Astrocyte (in vitro differentiated cells and primary cell): ENCODE measurements at regions not wholly inside any gene's neighbourhood (a gene's known extent, or its start where the extent isn't known, plus 50 kb on each side); places are given as distances from the start of the nearest gene placed in this dataset.

Source experiments
- DNase-seq: peaks from one replicate; pipeline ENCODE4 v3.0.0-alpha.2; 2010; ENCODE audit warnings: low read depth
- FAIRE-seq: peaks from 2 replicates; lab custom pipeline; 2011; peaks lifted over from hg19 to GRCh38; lab: Jason Lieb, UNC
- H2AFZ ChIP-seq: 2 replicates; pipeline ENCODE4 v1.6.0; 2012; ENCODE audit warnings: low read depth, low read length, inconsistent platforms
- H3K27ac ChIP-seq: 2 replicates; pipeline ENCODE4 v1.5.1; 2011; ENCODE audit warnings: low read depth, low read length, inconsistent platforms
- H3K27me3 ChIP-seq: 2 replicates; pipeline ENCODE4 v1.6.0; 2011; ENCODE audit warnings: low read length, inconsistent platforms; ENCODE audit not compliant: insufficient read depth
- H3K36me3 ChIP-seq: 2 replicates; pipeline ENCODE4 v1.5.1; 2011; ENCODE audit warnings: low read length, inconsistent platforms; ENCODE audit not compliant: insufficient read depth
- H3K4me1 ChIP-seq: 2 replicates; pipeline ENCODE4 v1.5.1; 2011; ENCODE audit warnings: low read length, inconsistent platforms; ENCODE audit not compliant: insufficient read depth
- H3K4me2 ChIP-seq: 2 replicates; pipeline ENCODE4 v1.6.0; 2012; ENCODE audit warnings: low read length, inconsistent platforms
- H3K4me3 ChIP-seq: 2 replicates; pipeline ENCODE4 v1.5.1; 2011; ENCODE audit warnings: low read depth, mild to moderate bottlenecking, low read length, inconsistent platforms; ENCODE audit not compliant: insufficient read depth
- H3K79me2 ChIP-seq: 2 replicates; pipeline ENCODE4 v1.6.0; 2012; ENCODE audit warnings: mild to moderate bottlenecking, low read length, inconsistent platforms; ENCODE audit not compliant: insufficient read depth
- H3K9ac ChIP-seq: 2 replicates; pipeline ENCODE4 v1.6.0; 2012; ENCODE audit warnings: mild to moderate bottlenecking, low read length, inconsistent platforms
- H3K9me3 ChIP-seq: 2 replicates; pipeline ENCODE4 v1.5.1; 2012; ENCODE audit warnings: low read depth, mild to moderate bottlenecking, low read length, inconsistent platforms; ENCODE audit not compliant: insufficient read depth
- H4K20me1 ChIP-seq: 2 replicates; pipeline ENCODE4 v1.6.0; 2012; ENCODE audit warnings: low read length, inconsistent platforms; ENCODE audit not compliant: insufficient read depth
- H3K27ac Mint-ChIP-seq: one replicate; pipeline ENCODE4 v1.8.0; 2021; ENCODE audit warnings: mild to moderate bottlenecking, mixed read lengths; ENCODE audit not compliant: unreplicated experiment
- H3K27me3 Mint-ChIP-seq: one replicate; pipeline ENCODE4 v1.8.0; 2021; ENCODE audit warnings: low read depth, mixed read lengths; ENCODE audit not compliant: unreplicated experiment
- H3K36me3 Mint-ChIP-seq: one replicate; pipeline ENCODE4 v1.8.0; 2021; ENCODE audit warnings: low read depth, mixed read lengths; ENCODE audit not compliant: unreplicated experiment
- H3K4me1 Mint-ChIP-seq: one replicate; pipeline ENCODE4 v1.8.0; 2021; ENCODE audit warnings: low read depth, mixed read lengths; ENCODE audit not compliant: unreplicated experiment
- H3K4me3 Mint-ChIP-seq: one replicate; pipeline ENCODE4 v1.8.0; 2021; ENCODE audit warnings: mild to moderate bottlenecking, moderate library complexity, mixed read lengths; ENCODE audit not compliant: unreplicated experiment
- H3K9me3 Mint-ChIP-seq: one replicate; pipeline ENCODE4 v1.8.0; 2021; ENCODE audit warnings: mild to moderate bottlenecking, mixed read lengths; ENCODE audit not compliant: unreplicated experiment
- CTCF ChIP-seq: IDR thresholded peaks from 2 replicates; pipeline ENCODE4 v1.5.1; 2011; ENCODE audit warnings: low read depth, mild to moderate bottlenecking, inconsistent platforms, low read length, moderate library complexity; ENCODE audit not compliant: insufficient read depth
- EZH2 ChIP-seq: IDR thresholded peaks from 2 replicates; pipeline ENCODE4 v1.6.1; 2012; ENCODE audit warnings: mild to moderate bottlenecking, low read length, inconsistent platforms; ENCODE audit not compliant: insufficient read depth

DNA sequence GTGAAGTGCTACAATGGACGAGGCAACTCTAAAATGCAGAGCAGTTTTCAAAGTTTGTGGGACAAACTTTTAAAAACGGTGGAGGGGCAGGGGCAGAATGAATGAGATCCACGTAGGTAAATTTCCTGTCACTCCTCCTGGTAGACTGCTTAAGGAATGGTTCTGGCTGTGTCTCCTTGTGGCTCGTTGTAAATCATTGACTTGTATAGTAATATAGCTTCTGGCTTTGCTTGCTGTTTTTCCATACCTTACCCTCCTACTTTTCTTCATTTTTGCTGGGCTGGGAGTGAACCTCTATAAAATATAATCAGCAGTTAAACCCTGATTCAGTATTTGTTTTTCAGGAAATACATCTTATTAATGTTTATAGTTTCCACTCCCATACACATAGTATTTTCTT, 235.7 kb downstream of the TUSC1 start:
- TF ChIP-seq CTCF, result no peak
- TF ChIP-seq EZH2, result no peak
- H3K9me3 Mint-ChIP-seq, result no peaks in the 10 kb centered on the region
- H3K4me3 Mint-ChIP-seq, result no peak overlapping the region
- no peak for DNase-seq
- no peaks in the 10 kb centered on the region for H3K36me3 Mint-ChIP-seq
- H3K4me1 Mint-ChIP-seq, result no peaks in the 10 kb centered on the region
- Histone ChIP-seq H3K79me2 (no peaks in the 10 kb centered on the region), H3K9ac (no peak overlapping the region), H2AFZ (no peak overlapping the region), H3K36me3 (no peaks in the 10 kb centered on the region), H3K4me2 (no peak overlapping the region), H3K4me3 (no peak overlapping the region), H3K27ac (no peak overlapping the region), H4K20me1 (no peaks in the 10 kb centered on the region), H3K27me3 (no peaks in the 10 kb centered on the region), H3K9me3 (no peaks in the 10 kb centered on the region), H3K4me1 (no peaks in the 10 kb centered on the region)
- no peak overlapping the region for H3K27ac Mint-ChIP-seq
- FAIRE-seq, result no peak
- H3K27me3 Mint-ChIP-seq, result no peaks in the 10 kb centered on the region

DNA sequence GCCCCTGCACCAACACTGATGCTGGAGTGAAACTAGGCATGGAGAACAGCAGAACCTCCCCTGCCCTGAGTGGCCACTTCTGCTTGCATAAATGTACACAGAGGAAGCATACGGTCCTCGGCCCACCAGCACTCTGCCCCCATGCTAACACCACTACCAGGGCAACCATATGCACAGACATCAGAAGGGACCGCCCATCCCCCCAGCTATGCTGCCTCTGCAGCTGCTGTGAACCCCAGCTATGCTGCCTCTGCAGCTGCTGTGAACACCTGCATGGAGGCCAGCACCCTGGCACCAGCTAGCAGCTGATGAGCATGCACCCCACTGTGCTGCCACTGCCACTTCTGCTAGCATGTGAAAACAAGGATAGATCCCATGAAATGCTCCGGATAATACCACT, 250.3 kb downstream of the TUSC1 start:
- DNase-seq (no peak), FAIRE-seq (no peak)
- no peak overlapping the region for H3K4me3 Mint-ChIP-seq
- no peak overlapping the region for H2AFZ ChIP-seq
- H3K27ac Mint-ChIP-seq, result no peak overlapping the region
- no peaks in the 10 kb centered on the region for H3K9me3 ChIP-seq
- no peak for TF ChIP-seq CTCF
- no peak for TF ChIP-seq EZH2
- H3K4me3 ChIP-seq, result no peak overlapping the region
- no peaks in the 10 kb centered on the region for H3K27me3 Mint-ChIP-seq
- H3K36me3 ChIP-seq, result no peaks in the 10 kb centered on the region
- no peaks in the 10 kb centered on the region for H3K4me1 Mint-ChIP-seq
- no peak overlapping the region for H3K9ac ChIP-seq
- H4K20me1 ChIP-seq, result no peaks in the 10 kb centered on the region
- H3K4me2 ChIP-seq, result no peak overlapping the region
- no peak overlapping the region for H3K27ac ChIP-seq
- H3K36me3 Mint-ChIP-seq, result no peaks in the 10 kb centered on the region
- H3K79me2 ChIP-seq, result no peaks in the 10 kb centered on the region
- no peaks in the 10 kb centered on the region for H3K27me3 ChIP-seq
- peaks cover 4% of the 10 kb centered on the region for H3K9me3 Mint-ChIP-seq
- H3K4me1 ChIP-seq, result no peaks in the 10 kb centered on the region

- no peak overlapping the region for H3K27ac ChIP-seq
- no peak for DNase-seq
- no peaks in the 10 kb centered on the region for H4K20me1 ChIP-seq
- no peak overlapping the region for H2AFZ ChIP-seq
- H3K9ac ChIP-seq, result no peak overlapping the region
- TF ChIP-seq CTCF (no peak), EZH2 (no peak)
- H3K27me3 Mint-ChIP-seq, result no peaks in the 10 kb centered on the region
- no peaks in the 10 kb centered on the region for H3K36me3 ChIP-seq
- no peak overlapping the region for H3K4me2 ChIP-seq
- H3K27me3 ChIP-seq, result no peaks in the 10 kb centered on the region
- no peaks in the 10 kb centered on the region for H3K36me3 Mint-ChIP-seq
- H3K79me2 ChIP-seq, result no peaks in the 10 kb centered on the region
- H3K27ac Mint-ChIP-seq, result no peak overlapping the region
- no peaks in the 10 kb centered on the region for H3K4me1 ChIP-seq
- H3K9me3 Mint-ChIP-seq, result peaks cover 4% of the 10 kb centered on the region
- no peaks in the 10 kb centered on the region for H3K9me3 ChIP-seq
- H3K4me3 Mint-ChIP-seq, result no peak overlapping the region
- H3K4me1 Mint-ChIP-seq, result no peaks in the 10 kb centered on the region
- no peak for FAIRE-seq
- no peak overlapping the region for H3K4me3 ChIP-seq
These were observed 251.0 kb downstream of the TUSC1 start for GRCh38 chr9:25427290-25427689.
